Lower leg skin (tissue), 4 donors: ENCODE measurements at regions not wholly inside any gene's neighbourhood (a gene's known extent, or its start where the extent isn't known, plus 50 kb on each side); places are given as distances from the start of the nearest gene placed in this dataset.
"Not testable (repeated sequence)": the region's sequence is repeated elsewhere in the genome, so short reads cannot be mapped to it uniquely, and the experiment has no call there.

Experiments used
- DNase-seq, 2 donors: peaks; one replicate each; pipeline ENCODE4 v3.0.0-alpha.2; 2019; ENCODE audit warnings: low spot score in 2 of 2
- H3K4me3 ChIP-seq: fragments of 200-600 bp; sonication (generic); 2 replicates; pipeline ENCODE4 v1.5.1; 2017; ENCODE audit warnings: mild to moderate bottlenecking, low read depth; ENCODE audit not compliant: poor library complexity, severe bottlenecking
- POLR2A ChIP-seq, 2 donors: fragments of 450-650 bp; IDR thresholded peaks; one replicate each; pipeline ENCODE4 v1.6.1; 2016 to 2017; ENCODE audit warnings: antibody characterized with exemption in 2 of 2, mild to moderate bottlenecking in 1 of 2, moderate library complexity in 1 of 2
- WGBS, 2 donors: methylation state at CpG; one replicate each; pipeline ENCODE4 v1.1.5; 2018; 5-methylcytosine and 5-hydroxymethylcytosine counted together
- intact Hi-C: fragments of 100-400 bp; cut with DNase I; formaldehyde crosslinking; loops from one replicate; pipeline ENCODE4 v1.15.0; 2023; ENCODE audit warnings: low total_unique reads
- TF ChIP-seq, protein P1 (sequence below), 3 donors: fragments of 450-650 bp; IDR thresholded peaks; one replicate each; pipeline ENCODE4 v1.5.1; 2016; ENCODE audit warnings: antibody characterized with exemption in 3 of 3, mild to moderate bottlenecking in 3 of 3, moderate library complexity in 2 of 3

GRCh38 chr2:219747637-219748036, 120.2 kb downstream of the SLC4A3 start:
- no peak overlapping the region for H3K4me3 ChIP-seq
- DNase-seq = no peak
- TF ChIP-seq, protein P1, sequence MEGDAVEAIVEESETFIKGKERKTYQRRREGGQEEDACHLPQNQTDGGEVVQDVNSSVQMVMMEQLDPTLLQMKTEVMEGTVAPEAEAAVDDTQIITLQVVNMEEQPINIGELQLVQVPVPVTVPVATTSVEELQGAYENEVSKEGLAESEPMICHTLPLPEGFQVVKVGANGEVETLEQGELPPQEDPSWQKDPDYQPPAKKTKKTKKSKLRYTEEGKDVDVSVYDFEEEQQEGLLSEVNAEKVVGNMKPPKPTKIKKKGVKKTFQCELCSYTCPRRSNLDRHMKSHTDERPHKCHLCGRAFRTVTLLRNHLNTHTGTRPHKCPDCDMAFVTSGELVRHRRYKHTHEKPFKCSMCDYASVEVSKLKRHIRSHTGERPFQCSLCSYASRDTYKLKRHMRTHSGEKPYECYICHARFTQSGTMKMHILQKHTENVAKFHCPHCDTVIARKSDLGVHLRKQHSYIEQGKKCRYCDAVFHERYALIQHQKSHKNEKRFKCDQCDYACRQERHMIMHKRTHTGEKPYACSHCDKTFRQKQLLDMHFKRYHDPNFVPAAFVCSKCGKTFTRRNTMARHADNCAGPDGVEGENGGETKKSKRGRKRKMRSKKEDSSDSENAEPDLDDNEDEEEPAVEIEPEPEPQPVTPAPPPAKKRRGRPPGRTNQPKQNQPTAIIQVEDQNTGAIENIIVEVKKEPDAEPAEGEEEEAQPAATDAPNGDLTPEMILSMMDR (IDR thresholded peaks at IDR 0.05) = no peak
- no peak for TF ChIP-seq POLR2A (IDR thresholded peaks at IDR 0.05)
- 85 to 92% methylated on average over 1 of the region's 1 CpG for WGBS, 2 donors
- intact Hi-C loops = no loop called here

GRCh38 chr2:219748671-219749570, 121.5 kb downstream of the SLC4A3 start:
- no peak overlapping the region for H3K4me3 ChIP-seq
- DNase-seq = no peak
- intact Hi-C loops = no loop called here
- WGBS, 2 donors = 76 to 83% methylated on average over 4 of the region's 4 CpGs
- no peak for TF ChIP-seq POLR2A (IDR thresholded peaks at IDR 0.05)
- TF ChIP-seq, protein P1 (IDR thresholded peaks at IDR 0.05) = no peak

- WGBS, 2 donors = 89 to 94% methylated on average over 17 to 31 of the region's 34 CpGs
- H3K4me3 ChIP-seq, intact Hi-C loops, DNase-seq: not testable (repeated sequence)
These were observed 123.7 kb downstream of the SLC4A3 start for GRCh38 chr2:219751121-219751520.

DNA sequence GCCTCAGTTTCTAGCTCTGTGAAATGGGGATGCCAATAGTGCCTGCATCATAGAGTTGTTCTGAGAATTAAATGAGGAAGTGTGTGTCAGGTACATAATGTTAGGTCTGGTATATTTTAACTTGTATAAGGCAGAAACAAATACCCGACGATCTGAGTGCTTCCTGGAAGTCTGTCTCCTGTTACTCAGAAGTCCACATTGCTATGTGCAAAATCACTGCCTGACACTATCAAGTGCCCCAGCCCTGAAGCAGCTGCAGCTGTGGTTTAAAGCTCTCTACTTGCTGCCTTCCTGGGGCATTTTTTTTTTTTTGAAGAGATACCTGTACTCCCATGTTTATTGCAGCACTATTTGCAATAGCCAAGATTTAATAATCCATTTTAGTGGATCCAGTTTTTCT, 125.3 kb downstream of the SLC4A3 start:
- no peak overlapping the region for H3K4me3 ChIP-seq
- 50 to 61% methylated on average over 2 of the region's 2 CpGs for WGBS, 2 donors
- intact Hi-C loops = no loop called here
- no peak for DNase-seq
- no peak for TF ChIP-seq POLR2A (IDR thresholded peaks at IDR 0.05)
- TF ChIP-seq, protein P1 (IDR thresholded peaks at IDR 0.05) = no peak

- 50 to 52% methylated on average over 3 of the region's 3 CpGs for WGBS, 2 donors
- intact Hi-C loops = no loop called here
- no peak for DNase-seq
- TF ChIP-seq, protein P1 (IDR thresholded peaks at IDR 0.05) = no peak
- TF ChIP-seq POLR2A (IDR thresholded peaks at IDR 0.05) = no peak
- no peak overlapping the region for H3K4me3 ChIP-seq
These were observed 131.7 kb downstream of the SLC4A3 start for GRCh38 chr2:219758907-219759680.

- H3K4me3 ChIP-seq = no peak overlapping the region
- intact Hi-C loops = no loop called here
- TF ChIP-seq POLR2A (IDR thresholded peaks at IDR 0.05) = no peak
- TF ChIP-seq, protein P1 (IDR thresholded peaks at IDR 0.05) = no peak
- no peak for DNase-seq
- 53 to 56% methylated on average over 3 of the region's 3 CpGs for WGBS, 2 donors
These were observed 132.4 kb downstream of the SLC4A3 start for GRCh38 chr2:219759801-219760200.
